ENCODE measurements at regions not wholly inside any gene's neighbourhood (a gene's known extent, or its start where the extent isn't known, plus 50 kb on each side); places are given as distances from the start of the nearest gene placed in this dataset.

DNA sequence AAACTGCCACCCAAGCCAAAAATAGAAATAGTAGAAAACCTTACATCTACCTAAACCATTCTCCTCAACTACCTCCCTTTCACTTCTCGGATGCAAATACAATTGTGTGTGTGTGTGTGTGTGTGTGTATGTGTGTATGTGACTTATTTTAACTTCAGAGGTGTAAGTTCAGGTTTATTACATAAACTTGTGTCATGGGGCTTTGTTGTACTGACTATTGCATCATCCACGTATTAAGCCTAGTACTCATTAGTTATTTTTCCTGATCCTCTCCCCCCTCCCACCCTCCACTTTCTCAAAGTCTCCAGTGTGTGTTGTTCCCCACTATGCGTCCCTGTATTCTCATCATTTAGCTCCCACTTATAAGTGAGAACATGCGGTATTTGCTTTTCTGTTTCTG is 592.5 kb upstream of the ATP2B1 start (continued):
- TF ChIP-seq GABPA (IDR thresholded peaks at IDR 0.05 in 1 of 2, conservative IDR thresholded peaks at IDR 0.05 in 1 of 2) (no peak), JUND (IDR thresholded peaks at IDR 0.05) (no peak), FOXA2 (IDR thresholded peaks at IDR 0.05) (no peak), ZBTB33 (IDR thresholded peaks at IDR 0.05) (no peak)

GRCh38 chr12:90299666-90300065 is 591.0 kb upstream of the ATP2B1 start:
- TF ChIP-seq FOXA2 (IDR thresholded peaks at IDR 0.05) (no peak), REST (IDR thresholded peaks at IDR 0.05) (no peak), RAD21 (IDR thresholded peaks at IDR 0.05) (no peak), YY1 (IDR thresholded peaks at IDR 0.05) (no peak), TAF1 (conservative IDR thresholded peaks at IDR 0.05) (no peak), NR2F2 (IDR thresholded peaks at IDR 0.05) (no peak), RXRA (IDR thresholded peaks at IDR 0.05) (no peak), GABPA (IDR thresholded peaks at IDR 0.05 in 1 of 2, conservative IDR thresholded peaks at IDR 0.05 in 1 of 2) (no peak), ZBTB33 (IDR thresholded peaks at IDR 0.05) (no peak), HNF4G (IDR thresholded peaks at IDR 0.05) (no peak), JUND (IDR thresholded peaks at IDR 0.05) (no peak)
- TF ChIP-seq, protein P1, sequence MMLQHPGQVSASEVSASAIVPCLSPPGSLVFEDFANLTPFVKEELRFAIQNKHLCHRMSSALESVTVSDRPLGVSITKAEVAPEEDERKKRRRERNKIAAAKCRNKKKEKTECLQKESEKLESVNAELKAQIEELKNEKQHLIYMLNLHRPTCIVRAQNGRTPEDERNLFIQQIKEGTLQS (IDR thresholded peaks at IDR 0.05), result no peak
- H3K27ac ChIP-seq (ENCODE audit: low read depth in 1 of 2, low read length in 2 of 2), result no peak overlapping the region
- H3K4me1 ChIP-seq (ENCODE audit: control insufficient read depth in 4 of 4, insufficient read depth in 4 of 4, low read length in 3 of 4), result no peaks in the 10 kb centered on the region
- no peak overlapping the region for H3K9ac ChIP-seq (ENCODE audit: low read depth in 1 of 2, low read length in 2 of 2)
- H3K9me3 ChIP-seq (ENCODE audit: control insufficient read depth in 4 of 4, low read length in 3 of 4), result no peaks in the 10 kb centered on the region
- no peak overlapping the region for H3K4me3 ChIP-seq (ENCODE audit: low read depth in 1 of 3, low read length in 3 of 3)
- DNase-seq (ENCODE audit: low spot score), result no peak
- no peaks in the 10 kb centered on the region for H3K36me3 ChIP-seq (ENCODE audit: control insufficient read depth in 4 of 4, insufficient read depth in 3 of 4, low read depth in 1 of 4, low read length in 3 of 4)
- no peaks in the 10 kb centered on the region for H3K27me3 ChIP-seq (ENCODE audit: control insufficient read depth in 4 of 4, insufficient read depth in 4 of 4, low read length in 3 of 4)

DNA sequence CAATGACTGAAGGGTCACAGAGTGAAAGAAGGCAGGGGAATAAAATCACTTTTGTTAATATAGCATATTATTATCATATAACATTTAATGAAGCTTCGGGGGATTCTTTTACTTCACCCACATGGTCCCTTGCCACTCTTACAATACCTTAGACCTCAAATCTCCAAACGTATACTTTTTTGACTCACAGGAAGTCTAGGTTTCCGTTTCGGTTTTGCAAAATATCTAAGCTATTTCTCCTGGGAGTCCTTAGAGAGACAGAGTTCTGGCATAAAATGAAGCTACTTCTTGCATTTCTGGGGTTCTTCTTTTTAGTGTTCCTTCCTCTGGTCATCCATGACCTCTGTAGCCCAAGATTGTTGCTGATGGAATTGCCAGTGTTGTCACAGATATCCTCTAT is 590.5 kb upstream of the ATP2B1 start:
- WGBS, result 61% methylated on average over 4 of the region's 4 CpGs
- Histone ChIP-seq H3K4me1 (ENCODE audit: control insufficient read depth in 4 of 4, insufficient read depth in 4 of 4, low read length in 3 of 4) (no peaks in the 10 kb centered on the region), H3K27ac (ENCODE audit: low read depth in 1 of 2, low read length in 2 of 2) (no peak overlapping the region), H3K36me3 (ENCODE audit: control insufficient read depth in 4 of 4, insufficient read depth in 3 of 4, low read depth in 1 of 4, low read length in 3 of 4) (no peaks in the 10 kb centered on the region), H3K9ac (ENCODE audit: low read depth in 1 of 2, low read length in 2 of 2) (no peak overlapping the region), H3K27me3 (ENCODE audit: control insufficient read depth in 4 of 4, insufficient read depth in 4 of 4, low read length in 3 of 4) (no peaks in the 10 kb centered on the region), H3K9me3 (ENCODE audit: control insufficient read depth in 4 of 4, low read length in 3 of 4) (no peaks in the 10 kb centered on the region), H3K4me3 (ENCODE audit: low read depth in 1 of 3, low read length in 3 of 3) (no peak overlapping the region)
- no peak for TF ChIP-seq RAD21 (IDR thresholded peaks at IDR 0.05)
- no peak for TF ChIP-seq RXRA (IDR thresholded peaks at IDR 0.05)
- no peak for TF ChIP-seq REST (IDR thresholded peaks at IDR 0.05)
- DNase-seq (ENCODE audit: low spot score), result no peak
